A673 (cell line): ENCODE measurements at regions not wholly inside any gene's neighbourhood (a gene's known extent, or its start where the extent isn't known, plus 50 kb on each side); places are given as distances from the start of the nearest gene placed in this dataset.

ENCODE experiments used
- EZH2 ChIP-seq: fragments of 200-600 bp; sonication (generic); IDR thresholded peaks from 2 replicates; pipeline ENCODE4 v1.6.1; 2017; ENCODE audit warnings: borderline replicate concordance, low read depth, mild to moderate bottlenecking, mixed read lengths, antibody characterized with exemption, low read length; ENCODE audit not compliant: poor library complexity, severe bottlenecking
- TF ChIP-seq, protein P1 (sequence below): fragments of 300-800, 200-600 bp; sonication (generic); conservative IDR thresholded peaks from 2 replicates; pipeline ENCODE4 v1.5.1; 2017; ENCODE audit warnings: low read depth, mild to moderate bottlenecking, antibody characterized with exemption, low read length, moderate library complexity, mixed read lengths

DNA sequence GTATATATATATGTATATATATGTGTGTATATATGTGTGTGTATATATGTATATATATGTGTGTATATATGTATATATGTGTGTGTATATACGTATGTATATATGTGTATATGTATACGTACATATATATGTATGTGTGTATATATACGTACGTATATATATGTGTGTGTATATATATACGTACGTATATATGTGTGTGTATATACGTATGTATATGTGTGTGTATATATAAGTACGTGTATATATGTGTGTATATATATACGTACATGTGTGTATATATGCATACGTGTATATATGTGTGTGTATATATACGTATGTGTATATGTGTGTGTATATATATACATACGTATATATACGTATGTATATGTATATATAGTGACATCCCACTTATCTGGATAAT is 154.4 kb downstream of the CDRT15L2 start:
- TF ChIP-seq, protein P1, sequence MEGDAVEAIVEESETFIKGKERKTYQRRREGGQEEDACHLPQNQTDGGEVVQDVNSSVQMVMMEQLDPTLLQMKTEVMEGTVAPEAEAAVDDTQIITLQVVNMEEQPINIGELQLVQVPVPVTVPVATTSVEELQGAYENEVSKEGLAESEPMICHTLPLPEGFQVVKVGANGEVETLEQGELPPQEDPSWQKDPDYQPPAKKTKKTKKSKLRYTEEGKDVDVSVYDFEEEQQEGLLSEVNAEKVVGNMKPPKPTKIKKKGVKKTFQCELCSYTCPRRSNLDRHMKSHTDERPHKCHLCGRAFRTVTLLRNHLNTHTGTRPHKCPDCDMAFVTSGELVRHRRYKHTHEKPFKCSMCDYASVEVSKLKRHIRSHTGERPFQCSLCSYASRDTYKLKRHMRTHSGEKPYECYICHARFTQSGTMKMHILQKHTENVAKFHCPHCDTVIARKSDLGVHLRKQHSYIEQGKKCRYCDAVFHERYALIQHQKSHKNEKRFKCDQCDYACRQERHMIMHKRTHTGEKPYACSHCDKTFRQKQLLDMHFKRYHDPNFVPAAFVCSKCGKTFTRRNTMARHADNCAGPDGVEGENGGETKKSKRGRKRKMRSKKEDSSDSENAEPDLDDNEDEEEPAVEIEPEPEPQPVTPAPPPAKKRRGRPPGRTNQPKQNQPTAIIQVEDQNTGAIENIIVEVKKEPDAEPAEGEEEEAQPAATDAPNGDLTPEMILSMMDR = no peak
- TF ChIP-seq EZH2 = no peak
